HEK293 (cell line): ENCODE measurements at regions not wholly inside any gene's neighbourhood (a gene's known extent, or its start where the extent isn't known, plus 50 kb on each side); places are given as distances from the start of the nearest gene placed in this dataset.

Source experiments
- CTCF ChIA-PET: fragments of 350-600 bp; formaldehyde crosslinking; extraction: SDS; loops from one replicate; lab custom pipeline; 2021; ENCODE audit warnings: antibody characterized with exemption; lab: Yijun Ruan, JAX
- POLR2A ChIA-PET: fragments of 300-600 bp; formaldehyde crosslinking; extraction: SDS; loops from one replicate; lab custom pipeline; 2020; ENCODE audit warnings: antibody characterized with exemption, inconsistent platforms; lab: Yijun Ruan, JAX
- H3K27ac ChIP-seq: fragments of 200-500 bp; sonication (Bioruptor generic); 2 replicates; pipeline ENCODE4 v1.5.1; 2014; ENCODE audit warnings: low read depth, low read length, control low read depth, inconsistent platforms; ENCODE audit errors: extremely low read depth
- H3K36me3 ChIP-seq, 2 experiments: fragments of 200-500 bp in 1 of 2; sonication (Bioruptor generic) in 1 of 2; 1 replicate in 1 of 2; 2 replicates in 1 of 2; pipeline ENCODE4 v1.5.1; 2014 to 2017; ENCODE audit warnings: inconsistent platforms in 2 of 2, low read length in 2 of 2; ENCODE audit not compliant: control insufficient read depth in 2 of 2, insufficient read depth in 1 of 2
- H3K4me1 ChIP-seq: fragments of 200-500 bp; sonication (Bioruptor generic); 2 replicates; pipeline ENCODE4 v1.5.1; 2014; ENCODE audit warnings: mild to moderate bottlenecking, low read length, inconsistent platforms; ENCODE audit not compliant: control insufficient read depth, insufficient read depth
- H3K4me3 ChIP-seq: 2 replicates; pipeline ENCODE4 v1.5.1; 2011; ENCODE audit warnings: low read depth, mild to moderate bottlenecking, control low read depth, low read length, moderate library complexity
- H3K9me3 ChIP-seq: fragments of 200-500 bp; sonication (Bioruptor generic); 2 replicates; pipeline ENCODE4 v1.5.1; 2014; ENCODE audit warnings: low read depth, low read length, inconsistent platforms; ENCODE audit not compliant: control insufficient read depth, insufficient read depth
- BCL11B ChIP-seq: fragments of 450-650 bp; formaldehyde crosslinking; IDR thresholded peaks from 2 replicates; pipeline ENCODE4 v1.5.1; 2016; ENCODE audit warnings: low read depth, missing biosample characterization, missing genetic modification characterization
- GLI4 ChIP-seq: fragments of 450-650 bp; formaldehyde crosslinking; IDR thresholded peaks from 2 replicates; pipeline ENCODE4 v1.5.1; 2016; ENCODE audit warnings: missing biosample characterization, missing genetic modification characterization
- KLF8 ChIP-seq: fragments of 450-650 bp; formaldehyde crosslinking; IDR thresholded peaks from 2 replicates; pipeline ENCODE4 v1.5.1; 2016; ENCODE audit warnings: missing biosample characterization, missing genetic modification characterization
- REPIN1 ChIP-seq: fragments of 450-650 bp; formaldehyde crosslinking; IDR thresholded peaks from 2 replicates; pipeline ENCODE4 v1.5.1; 2017; ENCODE audit warnings: missing biosample characterization, missing genetic modification characterization, low read depth
- SP7 ChIP-seq: fragments of 450-650 bp; formaldehyde crosslinking; IDR thresholded peaks from 2 replicates; pipeline ENCODE4 v1.5.1; 2016; ENCODE audit warnings: missing biosample characterization, missing genetic modification characterization
- YY1 ChIP-seq: fragments of 450-650 bp; formaldehyde crosslinking; IDR thresholded peaks from 2 replicates; pipeline ENCODE4 v1.5.1; 2018; ENCODE audit warnings: missing biosample characterization, missing genetic modification characterization
- ZNF157 ChIP-seq: fragments of 450-650 bp; formaldehyde crosslinking; IDR thresholded peaks from 2 replicates; pipeline ENCODE4 v1.5.1; 2016; ENCODE audit warnings: missing biosample characterization, missing genetic modification characterization
- ZNF223 ChIP-seq: fragments of 450-650 bp; formaldehyde crosslinking; IDR thresholded peaks from 2 replicates; pipeline ENCODE4 v1.5.1; 2016; ENCODE audit warnings: missing biosample characterization, missing genetic modification characterization
- ZNF292 ChIP-seq: fragments of 450-650 bp; formaldehyde crosslinking; IDR thresholded peaks from 2 replicates; pipeline ENCODE4 v1.5.1; 2016; ENCODE audit warnings: low read depth, missing biosample characterization, missing genetic modification characterization, borderline replicate concordance
- ZNF37A ChIP-seq: fragments of 450-650 bp; IDR thresholded peaks from 2 replicates; pipeline ENCODE4 v1.5.1; 2018; ENCODE audit warnings: missing biosample characterization, missing genetic modification characterization
- ZNF398 ChIP-seq: fragments of 450-650 bp; formaldehyde crosslinking; IDR thresholded peaks from 2 replicates; pipeline ENCODE4 v1.5.1; 2017; ENCODE audit warnings: missing biosample characterization, missing genetic modification characterization
- ZNF426 ChIP-seq: fragments of 450-650 bp; formaldehyde crosslinking; IDR thresholded peaks from 2 replicates; pipeline ENCODE4 v1.5.1; 2017; ENCODE audit warnings: missing biosample characterization, missing genetic modification characterization, mild to moderate bottlenecking, inconsistent platforms, moderate library complexity
- ZNF529 ChIP-seq: fragments of 450-650 bp; formaldehyde crosslinking; IDR thresholded peaks from 2 replicates; pipeline ENCODE4 v1.5.1; 2017; ENCODE audit warnings: missing genetic modification characterization, missing biosample characterization; ENCODE audit not compliant: insufficient replicate concordance
- ZNF600 ChIP-seq: fragments of 450-650 bp; formaldehyde crosslinking; IDR thresholded peaks from 2 replicates; pipeline ENCODE4 v1.5.1; 2016; ENCODE audit warnings: missing biosample characterization, missing genetic modification characterization
- ZNF624 ChIP-seq: fragments of 450-650 bp; formaldehyde crosslinking; IDR thresholded peaks from 2 replicates; pipeline ENCODE4 v1.5.1; 2017; ENCODE audit warnings: missing biosample characterization, missing genetic modification characterization
- ZSCAN18 ChIP-seq: fragments of 450-650 bp; formaldehyde crosslinking; IDR thresholded peaks from 2 replicates; pipeline ENCODE4 v1.5.1; 2016; ENCODE audit warnings: missing biosample characterization, missing genetic modification characterization
- TF ChIP-seq, protein P1 (sequence below): fragments of 450-650 bp; formaldehyde crosslinking; IDR thresholded peaks from 2 replicates; pipeline ENCODE4 v1.5.1; 2016; ENCODE audit warnings: missing biosample characterization, missing genetic modification characterization
- TF ChIP-seq, protein P2 (sequence below): fragments of 450-650 bp; formaldehyde crosslinking; IDR thresholded peaks from 2 replicates; pipeline ENCODE4 v1.5.1; 2016; ENCODE audit warnings: missing biosample characterization, missing genetic modification characterization, borderline replicate concordance
- TF ChIP-seq, protein P3 (sequence below): fragments of 450-650 bp; formaldehyde crosslinking; IDR thresholded peaks from 2 replicates; pipeline ENCODE4 v1.5.1; 2016; ENCODE audit warnings: missing biosample characterization, missing genetic modification characterization

- TF ChIP-seq ZNF398 (tag by site-specific recombination) (no peak), REPIN1 (no peak), SP7 (tag by site-specific recombination) (no peak)
- Histone ChIP-seq H3K4me1 (no peaks in the 10 kb centered on the region), H3K36me3 (no peaks in the 10 kb centered on the region), H3K4me3 (no peak overlapping the region), H3K9me3 (no peaks in the 10 kb centered on the region), H3K27ac (no peak overlapping the region)
- POLR2A ChIA-PET: no interaction called here
- CTCF ChIA-PET: no interaction called here
Observed at GRCh38 chr11:41848349-41848748, 388.9 kb upstream of the LRRC4C start.

DNA sequence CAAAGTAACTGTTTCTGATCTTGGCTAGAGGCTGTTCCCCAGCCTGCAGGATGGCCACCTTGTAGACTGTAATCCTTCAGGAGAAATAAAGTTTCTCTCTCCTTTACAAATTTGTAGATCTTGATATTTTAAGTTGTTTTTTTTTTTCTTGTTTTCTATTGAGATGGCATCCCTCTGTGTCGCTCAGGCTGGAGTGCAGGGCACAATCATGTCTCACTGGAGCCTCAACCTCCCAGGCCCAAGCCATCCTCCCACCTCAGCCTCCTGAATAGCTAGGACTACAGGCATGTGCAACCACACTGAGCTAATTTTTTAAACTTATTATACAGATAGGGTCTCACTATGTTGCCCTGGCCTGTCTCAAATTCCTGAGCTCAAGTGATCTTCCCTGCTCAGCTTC, 389.8 kb upstream of the LRRC4C start:
- TF ChIP-seq ZNF426 (tag by site-specific recombination) (no peak), ZNF624 (tag by site-specific recombination) (no peak), GLI4 (tag by site-specific recombination) (no peak), ZNF223 (tag by site-specific recombination) (no peak), YY1 (tag by site-specific recombination) (no peak), ZNF37A (tag by site-specific recombination) (no peak), ZNF292 (tag by site-specific recombination) (no peak), BCL11B (tag by site-specific recombination) (no peak), ZNF529 (tag by site-specific recombination) (no peak), KLF8 (tag by site-specific recombination) (no peak), ZNF600 (tag by site-specific recombination) (no peak), ZSCAN18 (tag by site-specific recombination) (no peak), ZNF157 (tag by site-specific recombination) (no peak)
- TF ChIP-seq, protein P1, sequence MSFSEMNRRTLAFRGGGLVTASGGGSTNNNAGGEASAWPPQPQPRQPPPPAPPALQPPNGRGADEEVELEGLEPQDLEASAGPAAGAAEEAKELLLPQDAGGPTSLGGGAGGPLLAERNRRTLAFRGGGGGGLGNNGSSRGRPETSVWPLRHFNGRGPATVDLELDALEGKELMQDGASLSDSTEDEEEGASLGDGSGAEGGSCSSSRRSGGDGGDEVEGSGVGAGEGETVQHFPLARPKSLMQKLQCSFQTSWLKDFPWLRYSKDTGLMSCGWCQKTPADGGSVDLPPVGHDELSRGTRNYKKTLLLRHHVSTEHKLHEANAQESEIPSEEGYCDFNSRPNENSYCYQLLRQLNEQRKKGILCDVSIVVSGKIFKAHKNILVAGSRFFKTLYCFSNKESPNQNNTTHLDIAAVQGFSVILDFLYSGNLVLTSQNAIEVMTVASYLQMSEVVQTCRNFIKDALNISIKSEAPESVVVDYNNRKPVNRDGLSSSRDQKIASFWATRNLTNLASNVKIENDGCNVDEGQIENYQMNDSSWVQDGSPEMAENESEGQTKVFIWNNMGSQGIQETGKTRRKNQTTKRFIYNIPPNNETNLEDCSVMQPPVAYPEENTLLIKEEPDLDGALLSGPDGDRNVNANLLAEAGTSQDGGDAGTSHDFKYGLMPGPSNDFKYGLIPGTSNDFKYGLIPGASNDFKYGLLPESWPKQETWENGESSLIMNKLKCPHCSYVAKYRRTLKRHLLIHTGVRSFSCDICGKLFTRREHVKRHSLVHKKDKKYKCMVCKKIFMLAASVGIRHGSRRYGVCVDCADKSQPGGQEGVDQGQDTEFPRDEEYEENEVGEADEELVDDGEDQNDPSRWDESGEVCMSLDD (tag by site-specific recombination): no peak
- TF ChIP-seq, protein P2, sequence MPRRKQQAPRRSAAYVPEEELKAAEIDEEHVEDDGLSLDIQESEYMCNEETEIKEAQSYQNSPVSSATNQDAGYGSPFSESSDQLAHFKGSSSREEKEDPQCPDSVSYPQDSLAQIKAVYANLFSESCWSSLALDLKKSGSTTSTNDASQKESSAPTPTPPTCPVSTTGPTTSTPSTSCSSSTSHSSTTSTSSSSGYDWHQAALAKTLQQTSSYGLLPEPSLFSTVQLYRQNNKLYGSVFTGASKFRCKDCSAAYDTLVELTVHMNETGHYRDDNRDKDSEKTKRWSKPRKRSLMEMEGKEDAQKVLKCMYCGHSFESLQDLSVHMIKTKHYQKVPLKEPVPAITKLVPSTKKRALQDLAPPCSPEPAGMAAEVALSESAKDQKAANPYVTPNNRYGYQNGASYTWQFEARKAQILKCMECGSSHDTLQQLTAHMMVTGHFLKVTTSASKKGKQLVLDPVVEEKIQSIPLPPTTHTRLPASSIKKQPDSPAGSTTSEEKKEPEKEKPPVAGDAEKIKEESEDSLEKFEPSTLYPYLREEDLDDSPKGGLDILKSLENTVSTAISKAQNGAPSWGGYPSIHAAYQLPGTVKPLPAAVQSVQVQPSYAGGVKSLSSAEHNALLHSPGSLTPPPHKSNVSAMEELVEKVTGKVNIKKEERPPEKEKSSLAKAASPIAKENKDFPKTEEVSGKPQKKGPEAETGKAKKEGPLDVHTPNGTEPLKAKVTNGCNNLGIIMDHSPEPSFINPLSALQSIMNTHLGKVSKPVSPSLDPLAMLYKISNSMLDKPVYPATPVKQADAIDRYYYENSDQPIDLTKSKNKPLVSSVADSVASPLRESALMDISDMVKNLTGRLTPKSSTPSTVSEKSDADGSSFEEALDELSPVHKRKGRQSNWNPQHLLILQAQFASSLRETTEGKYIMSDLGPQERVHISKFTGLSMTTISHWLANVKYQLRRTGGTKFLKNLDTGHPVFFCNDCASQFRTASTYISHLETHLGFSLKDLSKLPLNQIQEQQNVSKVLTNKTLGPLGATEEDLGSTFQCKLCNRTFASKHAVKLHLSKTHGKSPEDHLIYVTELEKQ (tag by site-specific recombination): no peak
- TF ChIP-seq, protein P3, sequence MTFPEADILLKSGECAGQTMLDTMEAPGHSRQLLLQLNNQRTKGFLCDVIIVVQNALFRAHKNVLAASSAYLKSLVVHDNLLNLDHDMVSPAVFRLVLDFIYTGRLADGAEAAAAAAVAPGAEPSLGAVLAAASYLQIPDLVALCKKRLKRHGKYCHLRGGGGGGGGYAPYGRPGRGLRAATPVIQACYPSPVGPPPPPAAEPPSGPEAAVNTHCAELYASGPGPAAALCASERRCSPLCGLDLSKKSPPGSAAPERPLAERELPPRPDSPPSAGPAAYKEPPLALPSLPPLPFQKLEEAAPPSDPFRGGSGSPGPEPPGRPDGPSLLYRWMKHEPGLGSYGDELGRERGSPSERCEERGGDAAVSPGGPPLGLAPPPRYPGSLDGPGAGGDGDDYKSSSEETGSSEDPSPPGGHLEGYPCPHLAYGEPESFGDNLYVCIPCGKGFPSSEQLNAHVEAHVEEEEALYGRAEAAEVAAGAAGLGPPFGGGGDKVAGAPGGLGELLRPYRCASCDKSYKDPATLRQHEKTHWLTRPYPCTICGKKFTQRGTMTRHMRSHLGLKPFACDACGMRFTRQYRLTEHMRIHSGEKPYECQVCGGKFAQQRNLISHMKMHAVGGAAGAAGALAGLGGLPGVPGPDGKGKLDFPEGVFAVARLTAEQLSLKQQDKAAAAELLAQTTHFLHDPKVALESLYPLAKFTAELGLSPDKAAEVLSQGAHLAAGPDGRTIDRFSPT (tag by site-specific recombination): no peak
- no peak overlapping the region for H3K27ac ChIP-seq
- no peaks in the 10 kb centered on the region for H3K36me3 ChIP-seq
- no peaks in the 10 kb centered on the region for H3K4me1 ChIP-seq
- ChIA-PET CTCF (interaction anchor here (1.1 kb wide), 1 partner anchor 8 kb away, joined by 3 read pairs; no protein-coding TSS in a partner anchor), POLR2A (no interaction called here)
- no peaks in the 10 kb centered on the region for H3K9me3 ChIP-seq
- H3K4me3 ChIP-seq: no peak overlapping the region
